NT2/D1 (cell line): ENCODE measurements at regions not wholly inside any gene's neighbourhood (a gene's known extent, or its start where the extent isn't known, plus 50 kb on each side); places are given as distances from the start of the nearest gene placed in this dataset.

ENCODE experiments used
- YY1 ChIP-seq: IDR thresholded peaks from 2 replicates; pipeline ENCODE4 v1.6.1; 2011; ENCODE audit not compliant: insufficient read length, insufficient read depth
- ZNF274 ChIP-seq: IDR thresholded peaks from 2 replicates; pipeline ENCODE4 v1.6.1; 2011; ENCODE audit warnings: mild to moderate bottlenecking, low read depth, low read length

DNA sequence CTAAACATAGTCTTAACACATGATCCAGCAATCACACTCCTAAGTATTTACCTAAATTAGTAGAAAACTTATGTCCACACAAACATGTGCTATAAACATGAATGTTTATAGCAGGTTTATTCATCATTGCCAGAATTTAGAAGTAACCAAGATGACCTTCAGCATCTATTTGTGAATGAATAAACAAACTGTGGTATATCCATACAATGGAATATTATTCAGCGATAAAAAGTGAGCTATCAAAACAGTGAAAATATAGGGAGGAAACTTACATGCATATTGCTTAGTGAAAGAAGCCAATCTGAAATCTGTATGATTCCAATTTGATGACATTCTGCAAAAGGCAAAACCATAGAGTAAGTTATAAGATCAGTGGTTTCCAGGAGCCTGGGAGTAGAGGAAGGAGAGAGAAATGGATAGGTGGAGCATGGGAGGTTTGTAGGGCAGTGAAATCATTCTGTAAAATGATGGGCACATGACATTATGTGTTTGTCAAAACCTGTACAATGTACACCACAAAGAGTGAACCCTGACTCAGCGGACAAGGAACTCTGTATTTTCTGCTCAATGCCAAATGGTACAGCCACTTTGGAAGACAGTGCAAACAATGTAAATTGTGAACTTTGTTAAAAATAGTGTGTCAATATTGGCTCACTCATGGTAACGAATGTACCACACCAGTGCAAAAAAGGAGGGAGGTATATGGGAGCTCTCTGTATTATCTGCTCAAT lies 61.9 kb upstream of the IGFBP2 start:
- TF ChIP-seq YY1: no peak
- TF ChIP-seq ZNF274: no peak
